GM12891 (cell line): ENCODE measurements at regions not wholly inside any gene's neighbourhood (a gene's known extent, or its start where the extent isn't known, plus 50 kb on each side); places are given as distances from the start of the nearest gene placed in this dataset.

ENCODE experiments used
- PAX5 ChIP-seq: IDR thresholded peaks from 2 replicates; pipeline ENCODE4 v1.6.1; 2011; ENCODE audit warnings: low read length, moderate library complexity, mild to moderate bottlenecking; ENCODE audit not compliant: insufficient read depth, severe bottlenecking
- POLR2A ChIP-seq: IDR thresholded peaks from 2 replicates; pipeline ENCODE4 v1.6.1; 2011; ENCODE audit warnings: low read depth, low read length, control low read depth
- POLR2AphosphoS5 ChIP-seq: IDR thresholded peaks from 2 replicates; pipeline ENCODE4 v1.6.1; 2011; ENCODE audit warnings: low read depth, low read length, control low read depth
- POU2F2 ChIP-seq: IDR thresholded peaks from 2 replicates; pipeline ENCODE4 v1.6.1; 2011; ENCODE audit warnings: low read depth, mild to moderate bottlenecking, control low read depth, low read length, moderate library complexity
- SPI1 ChIP-seq: IDR thresholded peaks from 2 replicates; pipeline ENCODE4 v1.6.1; 2011; ENCODE audit warnings: low read depth, low read length, control low read depth
- TAF1 ChIP-seq: IDR thresholded peaks from 2 replicates; pipeline ENCODE4 v1.6.1; 2011; ENCODE audit warnings: low read depth, low read length, control low read depth

DNA sequence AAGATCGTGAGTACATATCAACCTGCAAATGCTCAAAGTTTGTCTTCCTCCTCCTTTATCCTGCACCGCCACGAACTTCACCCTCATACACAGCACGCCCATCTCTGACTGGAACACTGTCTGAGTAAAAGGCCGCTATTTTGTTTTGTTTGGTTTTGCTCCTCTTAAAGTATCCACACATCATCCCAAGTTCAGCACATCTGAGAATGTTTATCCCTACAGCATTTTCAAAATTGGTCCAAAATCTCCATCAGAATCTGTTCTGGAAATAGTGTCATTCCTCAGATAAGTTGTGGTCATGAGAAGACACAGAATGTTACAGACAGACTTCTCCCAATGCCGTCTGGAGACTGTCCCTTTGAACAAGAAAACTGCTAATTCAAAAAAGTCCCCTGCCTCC is 251.6 kb upstream of the ARID1B start:
- TF ChIP-seq POLR2AphosphoS5 (no peak), POLR2A (no peak), TAF1 (no peak), PAX5 (no peak), POU2F2 (no peak), SPI1 (no peak)
